ENCODE measurements at regions not wholly inside any gene's neighbourhood (a gene's known extent, or its start where the extent isn't known, plus 50 kb on each side); places are given as distances from the start of the nearest gene placed in this dataset.

DNA sequence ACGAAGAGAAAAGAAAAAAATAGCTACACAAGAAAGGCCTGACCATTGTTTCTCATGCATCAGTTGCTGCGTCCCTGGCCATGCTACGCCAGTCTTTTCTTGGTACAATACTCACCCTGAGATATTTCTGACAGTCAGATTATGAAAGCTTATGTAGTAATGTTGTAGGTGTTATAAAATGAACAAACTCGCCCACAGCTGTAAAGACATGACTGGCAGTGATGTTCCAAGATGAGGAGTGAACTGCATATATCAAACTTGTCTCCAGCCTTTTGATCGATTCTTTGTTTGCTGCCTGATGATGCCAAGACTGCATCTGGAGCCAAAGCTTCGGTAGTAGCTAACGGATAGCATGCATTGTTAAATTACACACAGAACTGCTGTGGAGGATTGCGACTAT is 822.7 kb downstream of the TUSC7 start:
- TF ChIP-seq, protein P1, sequence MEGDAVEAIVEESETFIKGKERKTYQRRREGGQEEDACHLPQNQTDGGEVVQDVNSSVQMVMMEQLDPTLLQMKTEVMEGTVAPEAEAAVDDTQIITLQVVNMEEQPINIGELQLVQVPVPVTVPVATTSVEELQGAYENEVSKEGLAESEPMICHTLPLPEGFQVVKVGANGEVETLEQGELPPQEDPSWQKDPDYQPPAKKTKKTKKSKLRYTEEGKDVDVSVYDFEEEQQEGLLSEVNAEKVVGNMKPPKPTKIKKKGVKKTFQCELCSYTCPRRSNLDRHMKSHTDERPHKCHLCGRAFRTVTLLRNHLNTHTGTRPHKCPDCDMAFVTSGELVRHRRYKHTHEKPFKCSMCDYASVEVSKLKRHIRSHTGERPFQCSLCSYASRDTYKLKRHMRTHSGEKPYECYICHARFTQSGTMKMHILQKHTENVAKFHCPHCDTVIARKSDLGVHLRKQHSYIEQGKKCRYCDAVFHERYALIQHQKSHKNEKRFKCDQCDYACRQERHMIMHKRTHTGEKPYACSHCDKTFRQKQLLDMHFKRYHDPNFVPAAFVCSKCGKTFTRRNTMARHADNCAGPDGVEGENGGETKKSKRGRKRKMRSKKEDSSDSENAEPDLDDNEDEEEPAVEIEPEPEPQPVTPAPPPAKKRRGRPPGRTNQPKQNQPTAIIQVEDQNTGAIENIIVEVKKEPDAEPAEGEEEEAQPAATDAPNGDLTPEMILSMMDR (conservative IDR thresholded peaks at IDR 0.05; ENCODE audit: low read depth, low read length): no peak
- H3K4me3 ChIP-seq (ENCODE audit: low read depth, low read length): no peak overlapping the region
- DNase-seq (ENCODE audit: low read depth): no peak

DNA sequence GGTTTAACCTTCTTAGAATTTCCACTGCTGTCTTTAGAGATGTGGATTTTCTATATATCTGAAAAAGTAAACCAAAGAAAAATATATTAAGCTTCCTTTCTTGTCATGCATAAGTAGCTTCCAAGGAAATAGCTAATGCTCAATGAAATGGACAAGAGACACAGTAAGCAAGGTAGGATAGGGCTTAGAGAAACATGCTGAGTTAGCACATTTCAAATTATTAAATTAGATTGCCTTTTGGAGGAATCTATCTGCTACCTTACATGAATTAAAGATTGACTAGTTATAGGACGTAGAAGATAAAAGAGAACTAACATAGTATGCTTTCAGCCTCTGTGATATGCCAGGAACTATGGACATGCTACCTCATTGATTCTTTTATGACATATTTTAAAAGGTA is 824.6 kb downstream of the TUSC7 start:
- DNase-seq (ENCODE audit: low read depth): no peak
- no peak overlapping the region for H3K4me3 ChIP-seq (ENCODE audit: low read depth, low read length)
- TF ChIP-seq, protein P1 (conservative IDR thresholded peaks at IDR 0.05; ENCODE audit: low read depth, low read length): no peak

DNA sequence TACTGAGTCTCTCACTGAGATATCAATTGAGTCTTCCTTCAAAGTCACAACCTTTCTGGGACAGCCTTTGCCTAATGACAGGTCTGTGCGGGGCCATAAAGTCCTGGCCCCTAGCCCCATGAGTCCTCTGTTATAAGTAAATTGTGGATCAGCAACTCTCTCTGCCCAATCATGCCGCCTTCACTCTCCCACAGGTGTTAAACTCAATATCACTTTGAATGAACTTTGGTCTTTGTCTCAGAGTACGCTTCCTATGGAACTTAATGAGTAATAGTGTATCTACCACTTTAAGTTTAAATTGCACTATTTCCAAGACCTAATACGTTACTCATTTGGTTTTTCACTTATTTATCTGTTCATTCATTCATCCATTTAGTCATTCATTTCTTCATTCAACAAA is 826.4 kb downstream of the TUSC7 start:
- TF ChIP-seq, protein P1 (conservative IDR thresholded peaks at IDR 0.05; ENCODE audit: low read depth, low read length): no peak
- no peak for DNase-seq (ENCODE audit: low read depth)
- no peak overlapping the region for H3K4me3 ChIP-seq (ENCODE audit: low read depth, low read length)

DNA sequence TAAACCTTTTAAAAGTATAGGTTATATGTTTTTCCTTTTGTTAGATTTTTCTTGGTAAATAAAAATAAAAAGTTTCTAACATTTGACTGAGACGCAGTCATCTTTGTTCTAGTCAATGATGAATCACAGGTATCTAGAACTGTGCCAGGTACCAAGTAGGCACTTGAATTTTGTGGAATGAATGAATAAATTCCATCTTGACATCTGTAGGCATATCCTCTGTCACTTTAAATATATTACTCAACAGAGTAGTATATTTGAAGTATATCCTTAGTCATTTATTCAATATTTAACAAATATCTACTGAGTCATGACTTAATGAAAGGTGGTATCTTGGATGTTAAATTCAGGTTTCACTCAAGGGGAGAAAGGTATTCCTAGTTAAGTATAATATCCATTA is 828.4 kb downstream of the TUSC7 start:
- H3K4me3 ChIP-seq (ENCODE audit: low read depth, low read length): no peak overlapping the region
- no peak for DNase-seq (ENCODE audit: low read depth)
- TF ChIP-seq, protein P1 (conservative IDR thresholded peaks at IDR 0.05; ENCODE audit: low read depth, low read length): no peak

DNA sequence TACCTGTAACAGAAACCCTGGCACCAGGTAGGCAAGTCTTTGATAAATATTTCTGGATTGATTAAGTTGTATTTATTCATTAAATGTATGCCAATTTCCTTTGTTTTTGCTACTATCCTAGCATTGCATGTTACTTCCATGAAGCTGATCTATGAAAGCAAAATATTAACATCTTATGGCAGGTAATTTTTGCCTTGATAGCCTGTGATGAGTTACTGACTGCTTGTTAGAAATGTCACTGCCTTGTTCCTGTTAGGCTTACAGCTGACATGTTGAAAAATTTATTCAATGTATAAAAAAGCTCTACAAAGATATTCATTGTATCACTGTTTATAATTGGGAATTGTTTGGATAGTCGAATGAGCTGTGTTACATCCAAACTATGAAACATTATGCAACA is 830.1 kb downstream of the TUSC7 start:
- TF ChIP-seq, protein P1 (conservative IDR thresholded peaks at IDR 0.05; ENCODE audit: low read depth, low read length): no peak
- no peak overlapping the region for H3K4me3 ChIP-seq (ENCODE audit: low read depth, low read length)
- no peak for DNase-seq (ENCODE audit: low read depth)

DNA sequence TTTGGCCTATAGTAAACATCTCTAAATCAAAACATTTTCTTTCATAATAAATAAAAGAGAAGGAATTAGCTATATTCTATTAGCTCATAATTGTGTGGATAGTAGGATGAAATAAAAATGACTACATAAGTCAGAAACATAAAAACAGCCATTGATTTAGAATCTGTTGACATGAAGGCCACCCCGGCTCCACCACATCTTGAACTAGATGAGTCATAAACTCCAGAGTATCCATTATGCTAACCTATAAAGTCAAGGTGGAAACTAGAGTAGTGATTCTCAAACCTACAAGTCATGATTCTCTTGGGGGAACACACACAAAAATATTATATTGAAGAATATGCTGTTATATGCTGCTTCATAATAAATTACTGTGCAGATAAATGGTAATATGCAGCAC is 831.0 kb downstream of the TUSC7 start:
- TF ChIP-seq, protein P1 (conservative IDR thresholded peaks at IDR 0.05; ENCODE audit: low read depth, low read length): no peak
- no peak overlapping the region for H3K4me3 ChIP-seq (ENCODE audit: low read depth, low read length)
- peak; percentile 5 for DNase-seq (ENCODE audit: low read depth)

DNA sequence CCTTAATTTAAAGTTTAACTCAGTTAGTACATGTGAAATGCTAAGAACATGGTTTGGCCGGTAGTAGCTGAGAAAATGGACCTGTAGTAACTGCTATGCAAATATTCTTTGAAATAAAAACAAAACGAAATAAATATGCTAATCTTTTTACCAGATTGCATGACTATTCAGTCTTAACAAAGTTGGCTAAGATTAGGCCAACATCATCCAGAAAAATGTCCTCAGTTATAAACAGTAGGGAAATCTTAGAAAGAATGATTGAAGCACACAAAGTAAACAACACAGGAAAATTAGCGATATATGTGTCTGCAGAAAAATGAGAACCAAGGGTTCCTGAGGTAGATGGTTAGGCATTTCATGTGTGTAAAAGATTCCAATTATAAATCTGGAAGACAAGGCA is 832.1 kb downstream of the TUSC7 start:
- TF ChIP-seq, protein P1 (conservative IDR thresholded peaks at IDR 0.05; ENCODE audit: low read depth, low read length): no peak
- no peak overlapping the region for H3K4me3 ChIP-seq (ENCODE audit: low read depth, low read length)
- no peak for DNase-seq (ENCODE audit: low read depth)

Data from choroid plexus epithelial cell (primary cell).